ENCODE measurements at regions not wholly inside any gene's neighbourhood (a gene's known extent, or its start where the extent isn't known, plus 50 kb on each side); places are given as distances from the start of the nearest gene placed in this dataset.
"Not testable (repeated sequence)": the region's sequence is repeated elsewhere in the genome, so short reads cannot be mapped to it uniquely, and the experiment has no call there.

- no peak overlapping the region for H2AFZ ChIP-seq (ENCODE audit: low read length)
- no peaks in the 10 kb centered on the region for H3K36me3 ChIP-seq (ENCODE audit: insufficient read depth, low read length)
- no peaks in the 10 kb centered on the region for H3K4me1 ChIP-seq (ENCODE audit: insufficient read depth, low read length)
- peaks cover 3% of the 10 kb centered on the region for H3K27me3 ChIP-seq (ENCODE audit: insufficient read depth, low read length)
- H4K20me1 ChIP-seq (ENCODE audit: insufficient read depth, low read length): no peaks in the 10 kb centered on the region
- H3K4me3 ChIP-seq (ENCODE audit: insufficient read depth, low read length): no peak overlapping the region
- no peak for DNase-seq (ENCODE audit: insufficient read length, low spot score, missing footprints)
- no peak overlapping the region for H3K4me2 ChIP-seq (ENCODE audit: insufficient read depth, low read length)
- H3K27ac ChIP-seq (ENCODE audit: low read depth, low read length): no peak overlapping the region
- no peak for TF ChIP-seq CTCF (IDR thresholded peaks at IDR 0.05; ENCODE audit: extremely low read depth, low read depth, low read length)
- H3K79me2 ChIP-seq (ENCODE audit: insufficient read depth, low read length): no peaks in the 10 kb centered on the region
- no peaks in the 10 kb centered on the region for H3K9me3 ChIP-seq (ENCODE audit: low read depth, low read length)
These were observed 72.7 kb downstream of the IGLL5 start for GRCh38 chr22:22960307-22960706.

GRCh38 chr22:22961574-22961973 lies 74.0 kb downstream of the IGLL5 start:
- no peaks in the 10 kb centered on the region for H3K36me3 ChIP-seq (ENCODE audit: insufficient read depth, low read length)
- H3K4me3 ChIP-seq (ENCODE audit: insufficient read depth, low read length): no peak overlapping the region
- H3K4me1 ChIP-seq (ENCODE audit: insufficient read depth, low read length): no peaks in the 10 kb centered on the region
- no peaks in the 10 kb centered on the region for H3K9me3 ChIP-seq (ENCODE audit: low read depth, low read length)
- no peak for DNase-seq (ENCODE audit: insufficient read length, low spot score, missing footprints)
- no peaks in the 10 kb centered on the region for H3K79me2 ChIP-seq (ENCODE audit: insufficient read depth, low read length)
- no peaks in the 10 kb centered on the region for H4K20me1 ChIP-seq (ENCODE audit: insufficient read depth, low read length)
- no peak overlapping the region for H3K4me2 ChIP-seq (ENCODE audit: insufficient read depth, low read length)
- peaks cover 3% of the 10 kb centered on the region for H3K27me3 ChIP-seq (ENCODE audit: insufficient read depth, low read length)
- H3K27ac ChIP-seq (ENCODE audit: low read depth, low read length): no peak overlapping the region
- no peak overlapping the region for H2AFZ ChIP-seq (ENCODE audit: low read length)
- TF ChIP-seq CTCF (IDR thresholded peaks at IDR 0.05; ENCODE audit: extremely low read depth, low read depth, low read length): no peak

DNA sequence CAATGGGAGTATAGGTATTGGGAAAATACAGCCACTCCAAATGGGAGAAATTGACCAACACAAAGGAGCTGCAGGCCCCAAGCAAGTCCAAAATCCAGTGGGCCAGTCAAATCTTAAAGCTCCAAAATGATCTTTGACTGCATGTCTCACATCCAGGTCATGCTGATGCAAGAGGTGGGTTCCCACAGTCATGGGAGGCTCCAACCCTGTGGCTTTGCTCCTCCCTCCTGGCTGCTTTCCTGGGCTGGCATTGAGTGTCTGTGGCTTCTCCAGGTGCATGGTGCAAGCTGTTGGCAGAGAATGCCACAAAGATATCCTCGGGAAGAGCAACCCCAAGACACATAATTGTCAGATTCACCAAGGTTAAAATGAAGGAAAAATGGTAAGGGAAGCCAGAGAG lies 80.8 kb downstream of the IGLL5 start:
- no peaks in the 10 kb centered on the region for H4K20me1 ChIP-seq (ENCODE audit: insufficient read depth, low read length)

DNA sequence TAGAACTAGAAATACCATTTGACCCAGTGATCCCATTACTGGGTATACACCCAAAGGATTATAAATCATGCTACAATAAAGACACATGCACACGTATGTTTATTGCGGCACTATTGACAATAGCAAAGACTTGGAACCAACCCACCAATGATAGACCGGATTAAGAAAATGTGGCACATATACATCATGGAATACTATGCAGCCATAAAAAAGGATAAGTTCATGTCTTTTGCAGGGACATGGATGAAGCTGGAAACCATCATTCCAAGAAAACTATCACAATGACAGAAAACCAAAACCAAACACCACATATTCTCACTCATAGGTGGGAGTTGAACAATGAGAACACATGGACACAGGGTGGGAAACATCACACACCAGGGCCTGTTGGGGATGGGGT lies 85.0 kb downstream of the IGLL5 start:
- not testable (repeated sequence) for H3K4me1 ChIP-seq (ENCODE audit: insufficient read depth, low read length); DNase-seq (ENCODE audit: insufficient read length, low spot score, missing footprints); H4K20me1 ChIP-seq (ENCODE audit: insufficient read depth, low read length); H3K4me2 ChIP-seq (ENCODE audit: insufficient read depth, low read length); H3K9me3 ChIP-seq (ENCODE audit: low read depth, low read length); H3K4me3 ChIP-seq (ENCODE audit: insufficient read depth, low read length); H3K27ac ChIP-seq (ENCODE audit: low read depth, low read length); H2AFZ ChIP-seq (ENCODE audit: low read length); H3K79me2 ChIP-seq (ENCODE audit: insufficient read depth, low read length); H3K36me3 ChIP-seq (ENCODE audit: insufficient read depth, low read length); H3K27me3 ChIP-seq (ENCODE audit: insufficient read depth, low read length)

More for the DNA sequence above, 80.8 kb downstream of the IGLL5 start:
- no peak for TF ChIP-seq CTCF (IDR thresholded peaks at IDR 0.05; ENCODE audit: extremely low read depth, low read depth, low read length)
- Histone ChIP-seq H2AFZ (ENCODE audit: low read length) (no peak overlapping the region), H3K36me3 (ENCODE audit: insufficient read depth, low read length) (no peaks in the 10 kb centered on the region), H3K4me2 (ENCODE audit: insufficient read depth, low read length) (no peak overlapping the region), H3K27ac (ENCODE audit: low read depth, low read length) (no peak overlapping the region), H3K79me2 (ENCODE audit: insufficient read depth, low read length) (no peaks in the 10 kb centered on the region), H3K4me3 (ENCODE audit: insufficient read depth, low read length) (no peak overlapping the region), H3K27me3 (ENCODE audit: insufficient read depth, low read length) (peaks cover 3% of the 10 kb centered on the region), H3K4me1 (ENCODE audit: insufficient read depth, low read length) (no peaks in the 10 kb centered on the region), H3K9me3 (ENCODE audit: low read depth, low read length) (no peaks in the 10 kb centered on the region)
- no peak for DNase-seq (ENCODE audit: insufficient read length, low spot score, missing footprints)

Measured in osteoblast (primary cell).